ENCODE measurements at regions not wholly inside any gene's neighbourhood (a gene's known extent, or its start where the extent isn't known, plus 50 kb on each side); places are given as distances from the start of the nearest gene placed in this dataset.

- TF ChIP-seq POLR2AphosphoS5 (IDR thresholded peaks at IDR 0.05; ENCODE audit: low read depth, low read length) = no peak
- TF ChIP-seq POLR2A (IDR thresholded peaks at IDR 0.05; ENCODE audit: low read depth, low read length) = no peak
- TF ChIP-seq TAF1 (IDR thresholded peaks at IDR 0.05; ENCODE audit: low read depth, low read length) = no peak
These were observed 189.9 kb downstream of the ACER2 start for GRCh38 chr9:19598722-19599121.
